Mesothelial cell of epicardium (in vitro differentiated cells): ENCODE measurements at regions not wholly inside any gene's neighbourhood (a gene's known extent, or its start where the extent isn't known, plus 50 kb on each side); places are given as distances from the start of the nearest gene placed in this dataset.

Experiments
- DNase-seq, 2 experiments: peaks; one replicate each; pipeline ENCODE4 v3.0.0; 2021; ENCODE audit warnings: low spot score in 2 of 2; ENCODE audit not compliant: unreplicated experiment in 2 of 2
- H3K27ac Mint-ChIP-seq: 2 replicates; pipeline ENCODE4 v1.8.0; 2021; ENCODE audit warnings: mixed read lengths
- H3K27me3 Mint-ChIP-seq: 2 replicates; pipeline ENCODE4 v1.8.0; 2021; ENCODE audit warnings: low read depth, mixed read lengths
- H3K36me3 Mint-ChIP-seq: 2 replicates; pipeline ENCODE4 v1.8.0; 2021; ENCODE audit warnings: mixed read lengths
- H3K4me1 Mint-ChIP-seq: 2 replicates; pipeline ENCODE4 v1.8.0; 2021; ENCODE audit warnings: mixed read lengths
- H3K4me3 Mint-ChIP-seq: 2 replicates; pipeline ENCODE4 v1.8.0; 2021; ENCODE audit warnings: mild to moderate bottlenecking, moderate library complexity, mixed read lengths
- H3K9me3 Mint-ChIP-seq: 2 replicates; pipeline ENCODE4 v1.8.0; 2021; ENCODE audit warnings: mixed read lengths
- CTCF ChIP-seq: fragments of 200-600 bp; sonication (generic); IDR thresholded peaks from one replicate; pipeline ENCODE4 v1.5.0; 2021; ENCODE audit warnings: antibody characterized with exemption; ENCODE audit not compliant: unreplicated experiment

GRCh38 chr4:177127658-177128057, 182.0 kb upstream of the NEIL3 start:
- no peak for TF ChIP-seq CTCF
- no peak overlapping the region for H3K4me3 Mint-ChIP-seq
- H3K4me1 Mint-ChIP-seq = peaks cover 11% of the 10 kb centered on the region
- peaks cover 42% of the 10 kb centered on the region for H3K9me3 Mint-ChIP-seq
- no peaks in the 10 kb centered on the region for H3K27me3 Mint-ChIP-seq
- no peak overlapping the region for H3K27ac Mint-ChIP-seq
- DNase-seq = no peak
- H3K36me3 Mint-ChIP-seq = peaks cover 6% of the 10 kb centered on the region

- no peak overlapping the region for H3K4me3 Mint-ChIP-seq
- H3K9me3 Mint-ChIP-seq = peaks cover 42% of the 10 kb centered on the region
- H3K27ac Mint-ChIP-seq = no peak overlapping the region
- TF ChIP-seq CTCF = no peak
- no peak for DNase-seq
- peaks cover 11% of the 10 kb centered on the region for H3K4me1 Mint-ChIP-seq
- H3K36me3 Mint-ChIP-seq = peaks cover 6% of the 10 kb centered on the region
- H3K27me3 Mint-ChIP-seq = no peaks in the 10 kb centered on the region
Measured at GRCh38 chr4:177128306-177128705, 181.4 kb upstream of the NEIL3 start.

- H3K36me3 Mint-ChIP-seq = peaks cover 6% of the 10 kb centered on the region
- no peak overlapping the region for H3K27ac Mint-ChIP-seq
- no peak for DNase-seq
- no peaks in the 10 kb centered on the region for H3K27me3 Mint-ChIP-seq
- TF ChIP-seq CTCF = no peak
- no peak overlapping the region for H3K4me3 Mint-ChIP-seq
- H3K4me1 Mint-ChIP-seq = no peaks in the 10 kb centered on the region
- H3K9me3 Mint-ChIP-seq = peaks cover 42% of the 10 kb centered on the region
Measured at GRCh38 chr4:177131736-177132135, 177.9 kb upstream of the NEIL3 start.

- H3K4me1 Mint-ChIP-seq = peaks cover 7% of the 10 kb centered on the region
- no peaks in the 10 kb centered on the region for H3K27me3 Mint-ChIP-seq
- H3K36me3 Mint-ChIP-seq = no peaks in the 10 kb centered on the region
- peaks cover 27% of the 10 kb centered on the region for H3K9me3 Mint-ChIP-seq
- no peak for DNase-seq
- no peak overlapping the region for H3K27ac Mint-ChIP-seq
- TF ChIP-seq CTCF = no peak
- H3K4me3 Mint-ChIP-seq = no peak overlapping the region
Measured at GRCh38 chr4:177147668-177148067, 162.0 kb upstream of the NEIL3 start.

GRCh38 chr4:177155454-177155853, 154.2 kb upstream of the NEIL3 start:
- no peak for DNase-seq
- no peak for TF ChIP-seq CTCF
- Mint-ChIP-seq H3K27me3 (peaks cover 1% of the 10 kb centered on the region), H3K9me3 (peaks cover 10% of the 10 kb centered on the region), H3K27ac (no peak overlapping the region), H3K36me3 (no peaks in the 10 kb centered on the region), H3K4me1 (no peaks in the 10 kb centered on the region), H3K4me3 (no peak overlapping the region)

- Mint-ChIP-seq H3K9me3 (peaks cover 7% of the 10 kb centered on the region), H3K4me3 (no peak overlapping the region), H3K27me3 (peaks cover 1% of the 10 kb centered on the region), H3K4me1 (no peaks in the 10 kb centered on the region), H3K27ac (no peak overlapping the region), H3K36me3 (no peaks in the 10 kb centered on the region)
- no peak for DNase-seq
- no peak for TF ChIP-seq CTCF
Measured at GRCh38 chr4:177159600-177159999, 150.1 kb upstream of the NEIL3 start.
